NB4 (cell line): ENCODE measurements at regions not wholly inside any gene's neighbourhood (a gene's known extent, or its start where the extent isn't known, plus 50 kb on each side); places are given as distances from the start of the nearest gene placed in this dataset.

Source experiments
- TF ChIP-seq, protein P1 (sequence below): IDR thresholded peaks from 2 replicates; pipeline ENCODE4 v1.6.1; 2011; ENCODE audit warnings: low read depth, low read length
- TF ChIP-seq, protein P2 (sequence below): IDR thresholded peaks from one replicate; pipeline ENCODE4 v1.5.1; 2012; ENCODE audit warnings: low read depth, low read length

DNA sequence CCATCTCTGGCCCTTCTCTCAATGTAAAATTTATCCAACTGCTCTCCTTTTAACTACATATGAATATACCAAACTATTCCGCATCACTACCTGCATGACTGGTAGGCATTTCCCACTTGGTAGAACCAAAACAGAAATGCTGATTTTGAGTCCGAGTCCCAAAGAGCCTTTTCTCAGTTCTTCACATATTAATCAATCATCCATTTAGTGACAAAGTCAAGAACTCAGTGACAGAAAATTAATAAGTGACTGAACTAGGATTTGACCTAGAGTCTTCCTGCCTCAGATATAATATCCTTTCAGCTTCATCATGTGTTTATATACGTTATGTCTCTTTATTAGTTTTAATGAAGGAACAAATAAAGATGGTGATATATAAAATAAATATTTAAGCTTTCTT lies 700.6 kb upstream of the GOLIM4 start:
- TF ChIP-seq, protein P1, sequence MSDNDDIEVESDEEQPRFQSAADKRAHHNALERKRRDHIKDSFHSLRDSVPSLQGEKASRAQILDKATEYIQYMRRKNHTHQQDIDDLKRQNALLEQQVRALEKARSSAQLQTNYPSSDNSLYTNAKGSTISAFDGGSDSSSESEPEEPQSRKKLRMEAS, result no peak
- TF ChIP-seq, protein P2, sequence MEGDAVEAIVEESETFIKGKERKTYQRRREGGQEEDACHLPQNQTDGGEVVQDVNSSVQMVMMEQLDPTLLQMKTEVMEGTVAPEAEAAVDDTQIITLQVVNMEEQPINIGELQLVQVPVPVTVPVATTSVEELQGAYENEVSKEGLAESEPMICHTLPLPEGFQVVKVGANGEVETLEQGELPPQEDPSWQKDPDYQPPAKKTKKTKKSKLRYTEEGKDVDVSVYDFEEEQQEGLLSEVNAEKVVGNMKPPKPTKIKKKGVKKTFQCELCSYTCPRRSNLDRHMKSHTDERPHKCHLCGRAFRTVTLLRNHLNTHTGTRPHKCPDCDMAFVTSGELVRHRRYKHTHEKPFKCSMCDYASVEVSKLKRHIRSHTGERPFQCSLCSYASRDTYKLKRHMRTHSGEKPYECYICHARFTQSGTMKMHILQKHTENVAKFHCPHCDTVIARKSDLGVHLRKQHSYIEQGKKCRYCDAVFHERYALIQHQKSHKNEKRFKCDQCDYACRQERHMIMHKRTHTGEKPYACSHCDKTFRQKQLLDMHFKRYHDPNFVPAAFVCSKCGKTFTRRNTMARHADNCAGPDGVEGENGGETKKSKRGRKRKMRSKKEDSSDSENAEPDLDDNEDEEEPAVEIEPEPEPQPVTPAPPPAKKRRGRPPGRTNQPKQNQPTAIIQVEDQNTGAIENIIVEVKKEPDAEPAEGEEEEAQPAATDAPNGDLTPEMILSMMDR, result no peak
